ENCODE measurements at regions not wholly inside any gene's neighbourhood (a gene's known extent, or its start where the extent isn't known, plus 50 kb on each side); places are given as distances from the start of the nearest gene placed in this dataset.
A peak's percentile ranks its signal among the peaks of the same experiment; 100 is the strongest.

DNA sequence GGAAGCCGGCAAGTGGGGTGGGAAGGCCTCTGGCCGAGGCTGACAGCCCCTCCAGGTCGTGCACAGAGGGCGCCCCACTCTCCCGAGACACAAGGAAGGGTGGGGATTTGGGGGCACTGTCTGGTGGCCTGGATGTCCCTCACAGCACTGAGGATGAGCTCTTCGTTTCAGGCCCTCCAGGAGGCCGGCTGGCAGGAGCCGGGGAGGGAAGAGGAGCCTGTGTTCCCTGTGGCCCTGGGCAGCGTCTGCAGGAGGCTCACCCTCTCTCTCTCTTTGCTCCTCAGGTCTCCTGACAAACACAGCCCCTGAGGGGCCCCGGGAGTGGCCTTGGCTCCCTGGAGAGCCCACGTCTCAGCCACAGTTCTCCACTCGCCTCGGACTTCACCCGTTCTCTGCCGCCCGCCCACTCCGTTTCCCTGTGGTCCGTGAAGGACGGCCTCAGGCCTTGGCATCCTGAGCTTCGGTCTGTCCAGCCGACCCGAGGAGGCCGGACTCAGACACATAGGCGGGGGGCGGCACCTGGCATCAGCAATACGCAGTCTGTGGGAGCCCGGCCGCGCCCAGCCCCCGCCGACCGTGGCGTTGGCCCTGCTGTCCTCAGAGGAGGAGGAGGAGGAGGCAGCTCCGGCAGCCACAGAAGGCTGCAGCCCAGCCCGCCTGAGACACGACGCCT, 1078.0 kb downstream of the BRD1 start (continued):
- TF ChIP-seq OVOL3 (tag by site-specific recombination; IDR thresholded peaks at IDR 0.05) (no peak), ZNF548 (tag by site-specific recombination; IDR thresholded peaks at IDR 0.05) (no peak), ZNF585B (tag by site-specific recombination; IDR thresholded peaks at IDR 0.05) (no peak), ZNF830 (tag by site-specific recombination; IDR thresholded peaks at IDR 0.05; ENCODE audit: low read depth) (no peak), PRDM6 (tag by site-specific recombination; IDR thresholded peaks at IDR 0.05) (no peak), ZNF391 (tag by site-specific recombination; IDR thresholded peaks at IDR 0.05; ENCODE audit: borderline replicate concordance, low read depth) (no peak), ZNF112 (tag by site-specific recombination; IDR thresholded peaks at IDR 0.05) (no peak), ZNF24 (tag by site-specific recombination; IDR thresholded peaks at IDR 0.05) (no peak)
- TF ChIP-seq, protein P1, sequence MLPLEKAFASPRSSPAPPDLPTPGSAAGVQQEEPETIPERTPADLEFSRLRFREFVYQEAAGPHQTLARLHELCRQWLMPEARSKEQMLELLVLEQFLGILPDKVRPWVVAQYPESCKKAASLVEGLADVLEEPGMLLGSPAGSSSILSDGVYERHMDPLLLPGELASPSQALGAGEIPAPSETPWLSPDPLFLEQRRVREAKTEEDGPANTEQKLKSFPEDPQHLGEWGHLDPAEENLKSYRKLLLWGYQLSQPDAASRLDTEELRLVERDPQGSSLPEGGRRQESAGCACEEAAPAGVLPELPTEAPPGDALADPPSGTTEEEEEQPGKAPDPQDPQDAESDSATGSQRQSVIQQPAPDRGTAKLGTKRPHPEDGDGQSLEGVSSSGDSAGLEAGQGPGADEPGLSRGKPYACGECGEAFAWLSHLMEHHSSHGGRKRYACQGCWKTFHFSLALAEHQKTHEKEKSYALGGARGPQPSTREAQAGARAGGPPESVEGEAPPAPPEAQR (tag by site-specific recombination; IDR thresholded peaks at IDR 0.05) = no peak

GRCh38 chr22:48748860-48749554, 1078.7 kb downstream of the BRD1 start:
- TF ChIP-seq SP2 (tag by site-specific recombination; IDR thresholded peaks at IDR 0.05) (no peak), ZNF16 (tag by site-specific recombination; IDR thresholded peaks at IDR 0.05; ENCODE audit: low read depth) (peak; percentile 80)
- no peak overlapping the region for H3K27ac ChIP-seq (ENCODE audit: extremely low read depth, low read depth, low read length)
- H3K4me3 ChIP-seq (ENCODE audit: low read depth, low read length) = no peak overlapping the region
- CTCF ChIA-PET = interaction anchor here (0.6 to 1.1 kb wide), 2 partner anchors 35 to 905 kb away, joined by 3 read pairs; no protein-coding TSS in a partner anchor
- no peaks in the 10 kb centered on the region for H3K36me3 ChIP-seq (ENCODE audit: control insufficient read depth in 2 of 2, insufficient read depth in 1 of 2, low read length in 2 of 2)
- H3K9me3 ChIP-seq (ENCODE audit: control insufficient read depth, insufficient read depth, low read depth, low read length) = no peaks in the 10 kb centered on the region
- no peaks in the 10 kb centered on the region for H3K4me1 ChIP-seq (ENCODE audit: control insufficient read depth, insufficient read depth, low read length)
- POLR2A ChIA-PET = no interaction called here

DNA sequence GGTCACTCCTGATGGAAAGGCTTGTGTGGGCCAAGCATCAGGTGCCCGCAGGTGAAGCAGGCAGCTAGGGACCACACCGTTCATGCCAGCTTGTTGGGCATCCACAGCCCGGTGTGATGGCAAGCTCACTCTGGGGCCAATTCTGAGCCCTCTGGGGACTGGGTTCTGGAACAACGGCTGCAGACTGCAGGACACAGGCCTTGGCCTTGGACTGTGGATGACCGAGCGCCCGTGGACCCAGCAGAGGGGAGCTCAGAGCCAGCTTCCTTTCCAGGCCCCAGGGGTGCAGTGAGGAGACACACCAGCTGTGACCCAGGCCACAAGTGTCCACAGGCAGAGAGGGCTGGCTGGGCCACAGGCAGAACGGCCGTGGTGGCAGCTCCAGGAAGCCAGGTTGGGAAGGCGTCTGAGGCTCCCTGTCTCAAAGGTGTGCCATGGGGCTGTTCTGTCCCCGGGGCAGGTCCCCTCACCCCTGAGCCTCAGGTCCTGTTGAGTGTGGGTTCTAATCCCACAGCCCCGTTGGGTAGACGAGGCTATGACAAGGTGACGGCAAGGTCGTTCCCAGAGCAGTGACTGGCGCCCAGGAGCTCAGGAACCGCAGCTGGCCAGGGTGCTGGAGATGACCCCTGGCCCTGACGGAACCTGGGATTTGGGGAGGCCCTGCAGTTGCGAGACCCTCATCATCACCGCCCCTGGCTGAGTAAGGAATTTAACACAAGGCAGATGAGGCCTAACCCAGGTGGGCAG, 1079.4 kb downstream of the BRD1 start:
- ChIA-PET CTCF (interaction anchor here (0.6 to 1.1 kb wide), 2 partner anchors 35 to 256 kb away, joined by 3 read pairs; no protein-coding TSS in a partner anchor), POLR2A (no interaction called here)
- H3K4me3 ChIP-seq (ENCODE audit: low read depth, low read length) = no peak overlapping the region
- H3K36me3 ChIP-seq (ENCODE audit: control insufficient read depth in 2 of 2, insufficient read depth in 1 of 2, low read length in 2 of 2) = no peaks in the 10 kb centered on the region
- no peak overlapping the region for H3K27ac ChIP-seq (ENCODE audit: extremely low read depth, low read depth, low read length)
- no peaks in the 10 kb centered on the region for H3K4me1 ChIP-seq (ENCODE audit: control insufficient read depth, insufficient read depth, low read length)
- H3K9me3 ChIP-seq (ENCODE audit: control insufficient read depth, insufficient read depth, low read depth, low read length) = no peaks in the 10 kb centered on the region
- TF ChIP-seq, protein P2, sequence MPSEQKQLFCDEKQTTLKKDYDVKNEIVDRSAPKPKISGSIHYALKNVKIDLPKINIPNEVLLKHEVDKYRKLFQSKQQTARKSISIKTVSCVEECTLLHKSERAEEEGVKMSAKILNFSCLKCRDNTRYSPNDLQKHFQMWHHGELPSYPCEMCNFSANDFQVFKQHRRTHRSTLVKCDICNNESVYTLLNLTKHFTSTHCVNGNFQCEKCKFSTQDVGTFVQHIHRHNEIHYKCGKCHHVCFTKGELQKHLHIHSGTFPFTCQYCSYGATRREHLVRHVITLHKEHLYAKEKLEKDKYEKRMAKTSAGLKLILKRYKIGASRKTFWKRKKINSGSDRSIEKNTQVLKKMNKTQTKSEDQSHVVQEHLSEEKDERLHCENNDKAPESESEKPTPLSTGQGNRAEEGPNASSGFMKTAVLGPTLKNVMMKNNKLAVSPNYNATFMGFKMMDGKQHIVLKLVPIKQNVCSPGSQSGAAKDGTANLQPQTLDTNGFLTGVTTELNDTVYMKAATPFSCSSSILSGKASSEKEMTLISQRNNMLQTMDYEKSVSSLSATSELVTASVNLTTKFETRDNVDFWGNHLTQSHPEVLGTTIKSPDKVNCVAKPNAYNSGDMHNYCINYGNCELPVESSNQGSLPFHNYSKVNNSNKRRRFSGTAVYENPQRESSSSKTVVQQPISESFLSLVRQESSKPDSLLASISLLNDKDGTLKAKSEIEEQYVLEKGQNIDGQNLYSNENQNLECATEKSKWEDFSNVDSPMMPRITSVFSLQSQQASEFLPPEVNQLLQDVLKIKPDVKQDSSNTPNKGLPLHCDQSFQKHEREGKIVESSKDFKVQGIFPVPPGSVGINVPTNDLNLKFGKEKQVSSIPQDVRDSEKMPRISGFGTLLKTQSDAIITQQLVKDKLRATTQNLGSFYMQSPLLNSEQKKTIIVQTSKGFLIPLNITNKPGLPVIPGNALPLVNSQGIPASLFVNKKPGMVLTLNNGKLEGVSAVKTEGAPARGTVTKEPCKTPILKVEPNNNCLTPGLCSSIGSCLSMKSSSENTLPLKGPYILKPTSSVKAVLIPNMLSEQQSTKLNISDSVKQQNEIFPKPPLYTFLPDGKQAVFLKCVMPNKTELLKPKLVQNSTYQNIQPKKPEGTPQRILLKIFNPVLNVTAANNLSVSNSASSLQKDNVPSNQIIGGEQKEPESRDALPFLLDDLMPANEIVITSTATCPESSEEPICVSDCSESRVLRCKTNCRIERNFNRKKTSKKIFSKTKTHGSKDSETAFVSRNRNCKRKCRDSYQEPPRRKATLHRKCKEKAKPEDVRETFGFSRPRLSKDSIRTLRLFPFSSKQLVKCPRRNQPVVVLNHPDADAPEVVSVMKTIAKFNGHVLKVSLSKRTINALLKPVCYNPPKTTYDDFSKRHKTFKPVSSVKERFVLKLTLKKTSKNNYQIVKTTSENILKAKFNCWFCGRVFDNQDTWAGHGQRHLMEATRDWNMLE (tag by site-specific recombination; conservative IDR thresholded peaks at IDR 0.05; ENCODE audit: low read depth) = no peak
- TF ChIP-seq ZNF366 (tag by site-specific recombination; conservative IDR thresholded peaks at IDR 0.05) (no peak), ZNF48 (tag by site-specific recombination; IDR thresholded peaks at IDR 0.05) (no peak), ZSCAN4 (tag by site-specific recombination; IDR thresholded peaks at IDR 0.05) (no peak), ZNF677 (tag by site-specific recombination; IDR thresholded peaks at IDR 0.05) (no peak), ZNF350 (tag by site-specific recombination; IDR thresholded peaks at IDR 0.05) (no peak), ZNF830 (tag by site-specific recombination; IDR thresholded peaks at IDR 0.05; ENCODE audit: low read depth) (no peak), ZNF202 (tag by site-specific recombination; IDR thresholded peaks at IDR 0.05; ENCODE audit: borderline replicate concordance) (no peak)
